Fibroblast of the aortic adventitia (primary cell): ENCODE measurements at regions not wholly inside any gene's neighbourhood (a gene's known extent, or its start where the extent isn't known, plus 50 kb on each side); places are given as distances from the start of the nearest gene placed in this dataset.

Source experiments
- DNase-seq: peaks from one replicate; pipeline ENCODE4 v3.0.0-alpha.2; 2010; ENCODE audit warnings: low read depth
- H3K4me3 ChIP-seq: 2 replicates; pipeline ENCODE4 v1.5.1; 2011; ENCODE audit warnings: low read depth, mild to moderate bottlenecking, control low read depth, low read length, moderate library complexity
- TF ChIP-seq, protein P1 (sequence below): IDR thresholded peaks from 2 replicates; pipeline ENCODE4 v1.5.1; 2011; ENCODE audit warnings: mild to moderate bottlenecking, low read length, control low read depth, inconsistent platforms; ENCODE audit not compliant: insufficient read depth

DNA sequence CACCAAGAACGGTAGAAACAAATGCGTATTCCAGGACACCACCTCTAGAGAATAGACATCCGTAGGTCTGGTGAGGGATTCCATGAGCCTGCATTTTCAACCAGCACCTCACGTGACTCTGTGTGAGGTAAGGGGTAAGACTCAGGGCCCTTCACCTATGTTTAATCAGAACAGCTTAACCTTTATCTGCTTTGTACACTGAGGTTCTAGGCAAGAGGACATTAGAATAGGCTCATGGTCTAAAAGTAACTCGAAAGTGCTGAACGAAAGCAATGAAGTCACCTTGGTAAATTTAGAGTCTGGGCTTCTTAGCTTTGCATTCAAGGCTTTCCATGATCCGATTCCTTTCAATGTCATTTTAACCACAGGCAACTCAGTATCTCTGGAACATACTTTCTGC is 270.5 kb upstream of the CADM1 start:
- no peak for DNase-seq
- TF ChIP-seq, protein P1, sequence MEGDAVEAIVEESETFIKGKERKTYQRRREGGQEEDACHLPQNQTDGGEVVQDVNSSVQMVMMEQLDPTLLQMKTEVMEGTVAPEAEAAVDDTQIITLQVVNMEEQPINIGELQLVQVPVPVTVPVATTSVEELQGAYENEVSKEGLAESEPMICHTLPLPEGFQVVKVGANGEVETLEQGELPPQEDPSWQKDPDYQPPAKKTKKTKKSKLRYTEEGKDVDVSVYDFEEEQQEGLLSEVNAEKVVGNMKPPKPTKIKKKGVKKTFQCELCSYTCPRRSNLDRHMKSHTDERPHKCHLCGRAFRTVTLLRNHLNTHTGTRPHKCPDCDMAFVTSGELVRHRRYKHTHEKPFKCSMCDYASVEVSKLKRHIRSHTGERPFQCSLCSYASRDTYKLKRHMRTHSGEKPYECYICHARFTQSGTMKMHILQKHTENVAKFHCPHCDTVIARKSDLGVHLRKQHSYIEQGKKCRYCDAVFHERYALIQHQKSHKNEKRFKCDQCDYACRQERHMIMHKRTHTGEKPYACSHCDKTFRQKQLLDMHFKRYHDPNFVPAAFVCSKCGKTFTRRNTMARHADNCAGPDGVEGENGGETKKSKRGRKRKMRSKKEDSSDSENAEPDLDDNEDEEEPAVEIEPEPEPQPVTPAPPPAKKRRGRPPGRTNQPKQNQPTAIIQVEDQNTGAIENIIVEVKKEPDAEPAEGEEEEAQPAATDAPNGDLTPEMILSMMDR, result no peak
- no peak overlapping the region for H3K4me3 ChIP-seq

GRCh38 chr11:115769891-115770290 is 265.7 kb upstream of the CADM1 start:
- TF ChIP-seq, protein P1, result no peak
- H3K4me3 ChIP-seq, result no peak overlapping the region
- DNase-seq, result no peak

DNA sequence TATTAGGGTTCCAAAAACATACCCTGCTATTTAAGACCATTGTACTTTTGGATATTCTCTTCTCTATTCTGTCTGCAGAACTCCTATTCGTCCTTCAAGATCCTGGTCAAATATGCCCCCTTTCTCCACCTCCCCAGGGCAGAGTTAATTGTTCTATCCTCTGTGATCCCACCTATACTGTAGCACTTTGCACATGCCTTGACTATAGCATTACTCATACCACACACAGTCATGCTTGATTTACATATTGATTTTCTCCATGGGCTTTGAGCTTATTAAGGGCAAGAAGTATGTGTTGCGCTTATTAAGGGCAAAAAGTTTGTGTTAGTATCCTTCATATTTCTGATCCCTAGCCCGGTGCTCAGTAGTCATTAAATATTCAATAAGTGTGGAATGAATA is 263.7 kb upstream of the CADM1 start:
- H3K4me3 ChIP-seq, result no peak overlapping the region
- TF ChIP-seq, protein P1, result no peak
- no peak for DNase-seq

DNA sequence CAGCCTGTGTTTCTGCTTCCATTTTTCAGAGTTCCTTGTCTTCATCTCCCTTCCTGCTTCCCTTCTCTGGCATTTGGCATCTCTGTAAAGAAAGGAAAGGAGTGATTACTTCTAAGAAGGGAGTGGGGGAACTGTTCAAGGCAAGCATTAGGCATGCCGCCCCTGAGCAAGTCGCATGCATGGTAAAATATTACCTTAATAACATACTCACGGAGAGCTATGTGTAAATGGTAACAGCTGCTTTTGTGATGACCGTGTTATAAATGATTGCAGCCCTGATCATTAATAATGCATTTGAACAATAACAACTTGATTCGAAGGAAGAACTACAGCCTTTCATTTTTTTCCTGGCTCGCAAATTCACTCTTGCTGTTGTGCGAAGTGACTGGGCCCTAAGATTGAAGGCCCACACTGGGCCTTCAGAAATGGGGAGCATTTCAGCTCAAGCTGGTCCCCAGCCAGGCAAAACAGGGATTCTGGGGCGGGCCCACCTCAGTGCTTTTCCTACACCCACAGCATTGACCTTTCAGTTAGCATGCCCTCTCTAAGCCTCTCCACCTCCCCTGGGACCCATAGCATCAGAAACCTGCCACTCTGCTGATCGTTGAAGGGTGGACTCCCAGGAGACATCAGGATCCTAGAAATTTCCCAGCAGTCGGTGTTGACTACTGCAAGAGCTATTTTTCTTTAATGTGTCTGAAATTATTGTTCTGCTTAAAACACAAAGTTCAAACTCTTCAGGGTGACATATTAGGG is 263.0 kb upstream of the CADM1 start:
- no peak for DNase-seq
- no peak overlapping the region for H3K4me3 ChIP-seq
- TF ChIP-seq, protein P1, result no peak

GRCh38 chr11:115766561-115766960 is 262.3 kb upstream of the CADM1 start:
- DNase-seq, result no peak

GRCh38 chr11:115765803-115766239 is 261.6 kb upstream of the CADM1 start:
- TF ChIP-seq, protein P1, result no peak
- no peak for DNase-seq
- no peak overlapping the region for H3K4me3 ChIP-seq

More at GRCh38 chr11:115766561-115766960, 262.3 kb upstream of the CADM1 start:
- TF ChIP-seq, protein P1, result no peak
- H3K4me3 ChIP-seq, result no peak overlapping the region

DNA sequence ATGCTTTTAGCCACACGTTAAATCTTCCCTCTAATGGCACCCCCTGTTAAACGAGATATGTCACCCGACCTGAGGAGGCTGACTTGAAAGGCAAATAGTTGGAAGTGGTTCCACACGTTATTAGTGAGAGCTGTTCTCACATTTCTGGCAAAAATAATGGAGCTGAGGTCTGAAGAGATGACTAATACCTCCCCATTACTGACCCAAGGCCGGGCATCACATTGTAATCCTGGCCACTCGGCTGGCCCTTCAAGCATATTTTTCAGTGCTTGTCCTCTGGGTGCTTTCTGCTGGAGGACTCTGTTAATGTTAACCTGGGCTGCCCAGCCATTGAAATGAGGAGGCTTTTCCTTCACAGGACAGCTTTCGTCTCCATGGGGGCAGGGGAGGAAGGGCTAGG is 260.0 kb upstream of the CADM1 start:
- TF ChIP-seq, protein P1, result no peak
- no peak for DNase-seq
- H3K4me3 ChIP-seq, result no peak overlapping the region
